ENCODE measurements at regions not wholly inside any gene's neighbourhood (a gene's known extent, or its start where the extent isn't known, plus 50 kb on each side); places are given as distances from the start of the nearest gene placed in this dataset.

- no peak for DNase-seq (ENCODE audit: extremely low read depth in 1 of 2, low read depth in 1 of 2)
Observed at GRCh38 chr4:36919721-36920120, 324.8 kb upstream of the NWD2 start.

GRCh38 chr4:36921476-36922216 is 322.9 kb upstream of the NWD2 start:
- DNase-seq (ENCODE audit: extremely low read depth in 1 of 2, low read depth in 1 of 2) = no peak

- DNase-seq (ENCODE audit: extremely low read depth in 1 of 2, low read depth in 1 of 2) = no peak
Observed at GRCh38 chr4:36930562-36931111, 313.9 kb upstream of the NWD2 start.

DNA sequence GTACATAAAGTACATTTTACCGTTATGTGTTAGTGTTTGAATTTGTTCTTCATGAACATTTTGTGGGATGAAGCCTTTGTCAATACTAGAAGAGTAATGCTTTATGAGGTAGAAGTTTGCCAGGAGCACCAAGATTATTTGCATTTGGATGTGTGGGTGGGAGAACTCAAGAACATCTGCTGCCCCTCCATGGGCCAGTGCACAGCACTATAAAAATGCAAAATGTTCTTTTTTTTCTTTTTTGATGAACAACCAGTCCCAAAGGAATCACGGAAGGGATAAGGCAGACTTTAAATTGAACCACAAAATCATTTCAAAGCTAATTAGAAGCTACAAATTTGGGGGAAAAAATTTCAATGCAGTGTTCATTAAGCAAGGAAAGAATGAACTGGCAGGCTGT is 300.3 kb upstream of the NWD2 start:
- no peak for DNase-seq (ENCODE audit: extremely low read depth in 1 of 2, low read depth in 1 of 2)

DNA sequence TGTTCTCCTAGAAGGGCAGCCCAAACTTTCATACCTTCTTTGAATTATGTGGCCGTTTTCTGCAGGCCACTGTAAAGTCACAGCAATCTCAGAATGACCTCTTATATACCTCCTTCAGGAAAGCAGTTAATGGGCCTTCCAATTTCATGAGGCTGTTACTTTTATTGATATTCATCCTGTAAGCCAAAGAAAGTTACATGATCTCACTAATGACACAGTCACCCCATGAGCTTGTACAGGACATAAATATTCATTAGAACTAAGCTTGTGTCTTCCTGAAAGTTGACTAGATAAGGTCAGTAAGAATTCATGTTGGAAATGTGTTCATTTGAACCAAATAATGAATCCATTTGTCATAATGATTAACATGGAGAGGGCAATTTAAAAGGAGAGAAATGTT is 283.1 kb upstream of the NWD2 start:
- DNase-seq (ENCODE audit: extremely low read depth in 1 of 2, low read depth in 1 of 2) = no peak

DNA sequence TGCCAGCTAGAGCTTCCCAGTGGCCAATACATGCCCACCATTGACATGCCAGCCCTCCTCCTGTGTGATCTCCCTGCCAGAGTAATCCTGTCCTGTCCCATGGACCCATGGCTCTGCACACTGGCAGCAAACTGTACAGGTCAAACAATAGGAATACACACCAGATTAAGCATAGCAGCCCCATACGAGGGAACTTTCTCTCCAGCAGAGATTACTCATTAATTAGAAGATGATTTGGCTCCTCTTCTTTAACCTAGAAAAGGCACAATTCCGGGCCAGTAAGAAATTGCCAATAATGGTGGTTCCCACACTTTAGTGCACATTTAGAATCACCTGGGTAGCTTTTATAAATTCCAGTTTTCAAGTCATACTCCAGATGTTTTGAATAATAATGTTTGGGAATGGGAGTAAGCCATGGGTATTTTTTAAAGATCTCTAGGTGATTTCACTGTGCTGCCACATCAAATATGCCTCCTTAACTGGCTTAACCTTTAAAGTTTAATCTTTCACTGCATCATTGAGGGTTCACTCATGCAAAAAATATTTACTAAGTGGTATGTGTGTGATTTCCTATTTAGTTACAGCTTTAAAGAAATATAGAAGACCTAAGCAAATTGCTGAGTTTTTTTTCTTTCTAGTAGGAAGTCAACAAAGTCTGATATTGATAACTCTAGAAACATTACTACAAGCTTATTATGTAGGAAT is 277.6 kb upstream of the NWD2 start:
- DNase-seq (ENCODE audit: extremely low read depth in 1 of 2, low read depth in 1 of 2) = no peak

DNA sequence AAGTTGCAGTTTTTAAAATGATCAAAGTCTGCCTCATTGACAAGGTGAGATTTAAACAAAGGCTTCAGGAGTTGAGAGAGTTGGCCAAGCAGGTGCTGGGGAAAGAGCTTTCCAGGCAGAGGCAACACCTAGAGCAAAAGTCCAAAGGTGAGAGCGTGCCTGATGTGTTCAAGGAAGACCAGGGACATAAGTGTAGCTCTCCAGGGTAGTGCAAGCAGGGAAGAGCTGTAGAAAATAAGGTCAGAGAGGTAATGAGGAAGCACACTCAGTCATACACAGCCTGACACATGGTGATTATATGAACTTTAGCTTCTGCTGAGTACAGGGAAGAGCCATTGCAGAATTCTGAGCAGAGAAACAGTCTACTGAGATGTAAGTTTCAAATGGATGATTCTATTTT is 265.0 kb upstream of the NWD2 start:
- DNase-seq (ENCODE audit: extremely low read depth in 1 of 2, low read depth in 1 of 2) = no peak

DNA sequence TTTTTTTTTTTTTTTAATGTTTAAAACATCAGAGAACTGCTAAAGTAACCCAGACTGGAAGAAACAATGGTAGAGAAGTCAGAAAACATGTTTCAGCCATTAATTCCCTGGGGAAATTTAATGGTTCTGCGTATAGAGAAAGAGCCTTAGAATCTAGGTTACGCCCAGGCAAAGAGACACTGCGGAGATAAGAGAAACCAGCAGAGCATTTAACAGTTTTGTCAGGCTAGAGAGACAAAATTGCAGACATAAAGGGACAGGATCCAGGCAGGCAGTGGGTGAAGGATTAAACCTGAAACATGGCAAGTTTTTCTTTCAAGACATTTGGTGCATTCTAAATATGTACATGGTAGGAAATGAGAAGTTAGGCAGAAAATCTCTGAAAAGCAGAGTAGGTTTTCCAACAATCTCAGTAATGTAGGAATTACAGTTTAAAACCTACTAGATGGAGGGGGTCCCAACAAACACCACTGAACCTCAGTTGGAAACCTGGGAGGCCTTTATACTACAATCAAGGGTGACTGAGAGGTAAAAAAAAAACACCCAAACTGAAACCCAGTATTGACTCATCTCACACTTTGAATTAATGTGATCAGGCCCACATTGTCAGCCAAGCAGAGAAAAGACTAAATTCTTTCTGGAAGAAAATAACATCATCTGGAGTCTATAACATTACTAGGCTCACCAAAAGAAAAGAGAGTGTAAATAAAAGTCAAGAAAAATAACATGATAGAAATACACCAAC is 254.2 kb upstream of the NWD2 start:
- DNase-seq (ENCODE audit: extremely low read depth in 1 of 2, low read depth in 1 of 2) = no peak

DNA sequence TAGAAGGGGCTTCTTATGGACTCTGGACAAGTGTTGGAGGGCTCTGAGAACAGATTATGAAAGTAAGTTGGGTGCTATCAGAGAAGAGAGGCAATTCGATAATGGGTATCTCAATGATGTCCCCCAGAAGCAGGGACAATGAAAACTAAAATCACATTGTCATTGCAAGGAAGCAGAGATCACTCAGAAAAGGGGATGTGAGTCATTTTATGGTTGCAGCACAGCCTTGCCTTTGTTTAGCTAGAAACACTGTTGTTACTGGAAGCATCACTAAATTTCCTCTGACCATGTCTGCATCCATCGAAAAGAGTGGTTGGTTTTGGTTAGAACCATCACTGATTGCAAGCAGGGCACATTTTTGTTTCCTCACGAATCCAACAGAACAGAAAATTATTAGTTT is 246.8 kb upstream of the NWD2 start:
- DNase-seq (ENCODE audit: extremely low read depth in 1 of 2, low read depth in 1 of 2) = no peak

DNA sequence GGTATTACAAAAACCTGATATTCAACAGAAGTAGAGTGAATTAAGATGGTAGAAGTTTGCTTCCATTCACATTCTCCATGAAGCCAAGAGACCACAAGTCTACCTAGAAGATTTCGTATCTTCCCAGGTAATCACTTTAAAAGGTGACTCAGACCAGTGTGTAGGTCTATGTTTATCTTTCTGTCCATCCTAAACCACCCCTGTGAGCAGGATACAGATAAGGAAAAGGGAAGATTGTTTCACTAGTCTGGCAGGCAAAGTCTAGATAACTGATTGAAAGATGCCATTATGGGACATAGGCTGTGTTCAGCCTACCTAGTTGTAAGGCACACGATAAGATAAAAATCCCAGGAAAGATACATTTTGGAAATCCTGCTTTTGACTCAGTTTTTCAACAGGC is 244.3 kb upstream of the NWD2 start:
- DNase-seq (ENCODE audit: extremely low read depth in 1 of 2, low read depth in 1 of 2) = no peak

DNA sequence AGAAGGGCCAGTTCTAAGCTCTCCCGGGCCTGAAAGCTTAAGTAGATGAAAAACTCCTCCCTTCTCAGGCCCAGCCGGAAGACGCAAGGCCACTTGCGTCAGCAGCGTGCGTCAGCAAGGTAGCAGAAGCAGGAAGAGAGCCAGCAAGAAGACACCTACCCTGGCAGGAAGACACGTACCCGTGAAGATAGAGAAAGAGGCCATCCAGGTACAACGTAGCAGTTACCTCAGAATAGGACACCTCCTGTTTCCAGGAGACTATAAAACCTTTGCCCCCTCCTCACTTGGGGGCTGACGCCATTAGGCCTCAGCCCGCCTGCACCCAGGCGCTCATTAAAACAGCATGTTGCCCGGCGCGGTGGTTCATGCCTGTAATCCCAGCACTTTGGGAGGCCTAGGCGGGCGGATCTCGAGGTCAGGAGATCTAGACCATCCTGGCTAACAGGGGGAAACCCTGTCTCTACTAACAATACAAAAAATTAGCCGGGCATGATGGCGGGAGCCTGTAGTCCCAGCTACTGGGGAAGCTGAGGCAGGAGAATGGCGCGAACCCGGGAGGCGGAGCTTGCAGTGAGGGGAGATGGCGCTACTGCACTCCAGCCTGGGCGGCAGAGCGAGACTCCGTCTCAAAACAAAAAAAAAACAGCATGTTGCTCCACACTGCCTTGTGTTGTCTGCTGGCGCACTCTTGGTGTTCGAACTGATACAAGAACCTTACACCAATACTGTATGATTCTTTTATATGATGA is 242.7 kb upstream of the NWD2 start:
- DNase-seq (ENCODE audit: extremely low read depth in 1 of 2, low read depth in 1 of 2) = no peak

- no peak for DNase-seq (ENCODE audit: extremely low read depth in 1 of 2, low read depth in 1 of 2)
Observed at GRCh38 chr4:37002625-37003024, 241.9 kb upstream of the NWD2 start.

DNA sequence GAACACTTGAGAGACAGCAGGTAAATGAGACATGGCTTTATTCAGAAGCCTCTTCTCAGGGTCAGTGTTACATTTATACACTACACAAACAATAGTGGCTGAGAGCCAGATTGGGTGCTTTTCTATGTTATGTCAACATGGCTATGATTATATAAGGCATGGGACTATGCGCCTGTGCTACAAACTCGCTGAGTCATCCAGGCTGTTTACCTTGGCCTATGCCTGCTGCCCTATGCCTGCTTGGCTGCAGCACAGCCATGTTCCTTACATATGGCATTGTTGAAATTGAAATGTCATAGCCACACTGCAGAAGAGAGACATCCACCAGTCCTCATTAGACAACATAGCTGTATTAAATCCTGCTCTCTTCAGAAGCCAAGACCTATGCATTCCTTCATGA is 236.3 kb upstream of the NWD2 start:
- DNase-seq (ENCODE audit: extremely low read depth in 1 of 2, low read depth in 1 of 2) = no peak

DNA sequence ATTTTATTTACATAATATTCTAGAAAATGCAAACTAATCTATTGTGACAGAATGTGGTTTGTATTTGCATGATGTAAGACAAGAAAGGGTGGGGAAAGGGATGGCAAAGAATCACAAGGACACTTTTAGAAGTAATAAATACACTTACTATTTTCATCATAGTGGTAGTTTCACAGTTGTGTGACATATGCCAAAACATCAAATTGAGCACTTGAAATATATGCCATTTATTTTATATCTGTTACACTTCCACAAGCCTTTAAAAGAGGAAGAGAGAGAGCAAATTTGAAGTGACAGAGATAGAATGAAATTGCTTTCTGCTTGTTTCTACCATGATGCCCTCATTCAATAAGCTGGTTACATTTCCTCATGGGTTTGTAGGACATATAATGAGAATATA is 230.0 kb upstream of the NWD2 start:
- no peak for DNase-seq (ENCODE audit: extremely low read depth in 1 of 2, low read depth in 1 of 2)

- no peak for DNase-seq (ENCODE audit: extremely low read depth in 1 of 2, low read depth in 1 of 2)
Observed at GRCh38 chr4:37015391-37015790, 229.2 kb upstream of the NWD2 start.

GRCh38 chr4:37023504-37023903 is 221.0 kb upstream of the NWD2 start:
- no peak for DNase-seq (ENCODE audit: extremely low read depth in 1 of 2, low read depth in 1 of 2)

GRCh38 chr4:37023996-37024395 is 220.5 kb upstream of the NWD2 start:
- DNase-seq (ENCODE audit: extremely low read depth in 1 of 2, low read depth in 1 of 2) = no peak

DNA sequence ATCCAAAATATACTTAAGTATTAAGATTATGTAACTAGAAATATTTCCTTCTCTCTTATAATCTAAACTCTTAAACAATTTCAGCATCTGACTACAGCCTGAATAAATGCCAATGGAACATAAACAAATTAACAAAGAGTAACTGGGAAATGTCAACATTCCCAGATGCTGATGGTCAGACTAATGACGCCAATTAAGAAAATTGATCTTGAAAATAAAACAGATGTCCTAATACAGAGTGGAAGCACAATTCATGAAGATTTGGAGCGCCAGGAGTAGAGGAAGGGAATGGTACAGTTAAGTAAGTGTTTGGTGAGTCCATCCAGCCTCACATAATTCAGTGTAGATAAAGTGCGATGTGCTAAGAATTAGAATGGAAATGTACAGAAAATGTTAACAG is 203.7 kb upstream of the NWD2 start:
- no peak for DNase-seq (ENCODE audit: extremely low read depth in 1 of 2, low read depth in 1 of 2)

- DNase-seq (ENCODE audit: extremely low read depth in 1 of 2, low read depth in 1 of 2) = no peak
Observed at GRCh38 chr4:37043342-37043741, 201.2 kb upstream of the NWD2 start.

DNA sequence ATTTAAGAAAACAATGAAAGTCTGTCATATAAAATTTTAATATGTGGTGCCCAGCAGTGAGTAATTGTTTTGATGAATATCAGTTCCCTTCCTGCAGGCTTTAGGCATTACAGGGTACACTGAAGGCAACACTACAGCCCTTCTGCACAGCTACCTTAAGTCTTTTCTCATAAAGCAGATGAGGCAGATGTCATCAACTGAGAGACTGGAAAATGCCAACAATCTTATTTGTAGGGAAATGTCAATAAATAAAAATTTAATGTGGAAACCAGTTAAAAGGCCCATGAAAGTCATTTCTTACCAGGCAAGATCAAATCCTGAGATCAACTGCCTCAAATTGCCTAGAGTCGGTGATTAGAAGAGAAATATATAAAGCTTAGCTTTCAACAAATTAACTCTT is 193.4 kb upstream of the NWD2 start:
- DNase-seq (ENCODE audit: extremely low read depth in 1 of 2, low read depth in 1 of 2) = no peak

DNA sequence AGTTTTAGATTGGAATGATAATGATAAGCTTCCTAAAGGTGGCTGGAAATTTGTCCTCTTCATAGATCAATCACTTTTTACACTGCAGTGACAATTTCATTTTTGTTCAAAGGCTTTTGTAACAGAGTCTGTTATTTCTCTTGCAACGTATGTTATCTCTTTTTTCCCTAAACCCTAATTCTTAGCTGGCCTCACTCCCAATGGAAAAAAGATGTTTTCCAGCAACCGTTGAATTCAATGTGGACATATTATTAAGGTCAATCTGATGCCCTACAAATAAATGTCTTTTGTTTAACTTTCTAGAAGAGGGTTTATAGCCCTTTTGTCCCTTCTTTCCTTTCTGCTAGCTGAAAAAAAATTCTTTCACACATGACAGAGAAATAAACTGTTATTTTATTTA is 192.7 kb upstream of the NWD2 start:
- no peak for DNase-seq (ENCODE audit: extremely low read depth in 1 of 2, low read depth in 1 of 2)

Measured in activated CD8-positive, alpha-beta memory T cell treated with anti-CD3 and anti-CD28 coated beads for 1 hour (primary cell).